ENCODE measurements at regions not wholly inside any gene's neighbourhood (a gene's known extent, or its start where the extent isn't known, plus 50 kb on each side); places are given as distances from the start of the nearest gene placed in this dataset.

DNA sequence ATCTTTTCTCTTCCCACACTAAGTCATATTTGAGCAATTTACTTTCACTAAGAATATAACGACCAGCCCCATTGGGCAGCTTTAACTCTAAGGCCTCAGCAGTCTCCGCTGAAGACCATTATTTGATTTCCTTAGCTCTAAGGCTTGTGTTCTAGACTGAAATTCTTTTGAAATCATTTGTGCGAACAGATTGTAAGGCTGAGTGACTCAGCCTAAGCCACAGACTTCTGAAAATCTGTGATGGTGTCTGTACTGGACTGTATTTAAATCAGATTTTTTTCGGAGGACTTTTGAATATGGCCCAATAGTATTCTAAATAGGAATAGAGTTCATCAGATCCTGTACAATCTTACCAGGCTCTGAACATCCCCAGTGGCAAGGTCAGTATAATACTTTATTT lies 150.3 kb upstream of the TECRL start:
- DNase-seq, result no peak

GRCh38 chr4:64551125-64551524 lies 141.9 kb upstream of the TECRL start:
- no peak for DNase-seq

- DNase-seq, result no peak
Measured at GRCh38 chr4:64545593-64545992, 136.3 kb upstream of the TECRL start.

DNA sequence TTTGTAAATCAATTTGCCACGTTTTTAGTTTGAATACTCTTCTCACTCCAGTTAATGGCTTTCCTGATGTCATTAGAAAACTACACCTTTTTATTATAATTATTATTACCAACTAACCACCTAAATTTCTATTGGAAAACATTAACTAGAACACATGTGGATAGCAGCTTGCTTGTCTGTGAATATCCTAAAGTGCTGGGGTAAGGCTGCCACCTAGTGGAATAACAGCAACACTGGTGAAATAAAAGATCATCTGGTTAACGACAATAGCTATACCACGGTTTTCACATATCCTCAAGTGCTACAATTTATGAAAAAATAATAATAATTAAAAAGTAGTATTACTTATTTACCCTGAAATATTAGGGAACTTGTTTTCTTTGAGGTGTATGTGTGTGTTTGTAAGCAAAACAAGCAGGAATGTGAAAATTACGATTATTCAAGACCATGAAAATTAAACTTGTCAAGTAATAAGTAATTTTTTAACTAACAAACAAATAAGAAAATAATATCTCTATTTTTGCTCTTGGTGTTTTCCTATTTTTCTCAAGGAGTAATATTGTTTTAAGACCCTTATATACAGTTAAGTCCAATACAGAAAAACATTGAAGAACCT lies 130.1 kb upstream of the TECRL start:
- peak; percentile 72 for DNase-seq

GRCh38 chr4:64538219-64538618 lies 129.0 kb upstream of the TECRL start:
- no peak for DNase-seq

DNA sequence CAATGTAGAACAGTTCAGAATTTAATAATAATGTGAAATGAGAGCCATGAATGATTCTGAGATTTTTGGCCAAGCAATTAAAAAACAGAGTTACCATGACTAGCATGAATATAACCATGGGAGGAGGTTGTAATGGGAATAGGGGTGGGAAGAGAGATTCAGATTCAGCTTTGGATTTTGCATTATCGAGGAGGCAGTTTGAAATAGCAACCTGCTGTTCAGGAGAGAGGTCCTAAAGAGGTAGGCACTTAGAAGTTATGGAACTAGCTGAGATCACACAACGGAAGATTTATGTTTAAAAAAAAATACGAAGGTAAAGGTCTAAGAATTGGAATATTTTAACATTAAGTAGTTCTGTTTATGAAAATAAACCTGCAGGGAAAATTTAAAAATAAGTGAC lies 124.4 kb upstream of the TECRL start:
- no peak for DNase-seq

GRCh38 chr4:64533159-64533558 lies 123.9 kb upstream of the TECRL start:
- no peak for DNase-seq

- no peak for DNase-seq
Measured at GRCh38 chr4:64520421-64520820, 111.2 kb upstream of the TECRL start.

DNA sequence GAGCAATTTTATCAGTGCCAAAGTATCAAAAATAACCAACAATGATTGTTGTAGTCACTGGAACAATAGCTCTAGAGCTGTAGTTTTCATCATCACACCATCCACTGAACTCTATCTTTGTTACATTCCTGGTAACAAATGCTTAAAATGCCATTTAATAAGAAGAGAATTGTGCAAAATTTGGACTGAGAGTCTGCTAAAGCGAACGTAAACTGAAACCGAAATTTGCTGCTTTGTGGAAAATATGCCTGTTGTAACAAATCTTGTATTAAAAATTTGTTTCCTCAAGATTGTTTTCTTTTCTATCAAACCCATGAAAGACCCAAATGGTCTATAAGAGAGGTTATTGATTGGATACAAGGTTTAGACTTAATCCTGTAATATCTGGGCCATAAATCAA lies 109.3 kb upstream of the TECRL start:
- DNase-seq, result no peak

DNA sequence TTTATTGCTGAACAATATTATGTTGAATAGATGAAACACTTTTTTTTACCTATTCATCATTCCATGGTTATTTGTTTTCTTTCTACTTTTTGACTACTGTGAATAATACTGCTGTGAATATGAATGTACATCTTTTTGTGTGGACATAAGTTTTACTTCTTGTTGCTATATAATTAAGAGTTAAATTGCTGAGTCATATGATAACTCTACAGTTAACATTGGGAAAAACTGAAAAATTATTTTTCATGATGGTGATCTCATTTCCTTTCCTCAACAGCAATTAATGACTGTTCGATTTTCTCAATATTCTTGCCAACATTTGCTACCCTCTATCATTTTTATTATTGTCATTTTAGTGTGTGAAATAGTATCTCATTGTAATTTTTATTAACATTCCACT lies 106.9 kb upstream of the TECRL start:
- DNase-seq, result no peak

DNA sequence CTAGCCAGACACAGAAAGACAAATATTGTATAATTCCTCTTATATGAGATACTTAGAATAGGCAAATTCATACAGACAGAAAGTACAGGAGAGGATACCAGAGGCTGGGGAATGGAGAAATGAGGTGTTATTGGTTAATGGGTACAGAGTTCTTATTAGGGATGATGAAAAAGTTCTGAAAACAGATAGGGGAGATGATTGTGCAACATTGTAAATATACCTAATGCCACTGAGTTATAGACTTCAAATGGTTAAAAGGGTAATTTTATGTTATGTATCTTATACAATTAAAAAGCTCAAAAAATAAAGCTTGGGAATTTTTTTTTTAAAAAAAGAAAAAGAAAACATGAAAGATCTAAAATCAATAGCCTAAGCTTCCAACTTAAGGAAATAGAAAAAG lies 98.8 kb upstream of the TECRL start:
- DNase-seq, result no peak

- DNase-seq, result no peak
Measured at GRCh38 chr4:64503945-64504675, 94.9 kb upstream of the TECRL start.

- DNase-seq, result no peak
Measured at GRCh38 chr4:64503416-64503815, 94.2 kb upstream of the TECRL start.

GRCh38 chr4:64497491-64497890 lies 88.2 kb upstream of the TECRL start:
- DNase-seq, result no peak

DNA sequence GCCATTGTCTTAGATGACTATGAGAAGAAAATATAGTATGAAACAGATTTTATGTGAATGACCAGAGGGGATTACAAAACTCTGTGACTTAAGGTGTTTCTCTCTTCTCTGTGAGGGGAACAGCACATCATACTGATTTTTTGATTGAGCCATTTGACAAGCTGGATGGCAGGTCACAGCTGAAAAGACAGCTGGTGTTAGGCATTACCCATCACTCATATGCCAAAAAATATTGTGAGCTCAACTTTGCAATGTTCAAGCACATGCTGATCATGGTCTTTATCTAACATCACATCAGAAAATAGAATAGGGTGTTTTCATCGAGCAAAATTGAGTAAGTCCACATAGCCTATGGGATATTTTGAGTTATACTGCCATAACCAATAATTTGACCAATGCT lies 86.7 kb upstream of the TECRL start:
- peak; percentile 41 for DNase-seq

GRCh38 chr4:64489628-64490027 lies 80.4 kb upstream of the TECRL start:
- DNase-seq, result no peak

GRCh38 chr4:64479338-64479737 lies 70.1 kb upstream of the TECRL start:
- DNase-seq, result no peak

GRCh38 chr4:64477127-64477526 lies 67.9 kb upstream of the TECRL start:
- no peak for DNase-seq

GRCh38 chr4:64465263-64465662 lies 56.0 kb upstream of the TECRL start:
- peak; percentile 1 for DNase-seq

DNA sequence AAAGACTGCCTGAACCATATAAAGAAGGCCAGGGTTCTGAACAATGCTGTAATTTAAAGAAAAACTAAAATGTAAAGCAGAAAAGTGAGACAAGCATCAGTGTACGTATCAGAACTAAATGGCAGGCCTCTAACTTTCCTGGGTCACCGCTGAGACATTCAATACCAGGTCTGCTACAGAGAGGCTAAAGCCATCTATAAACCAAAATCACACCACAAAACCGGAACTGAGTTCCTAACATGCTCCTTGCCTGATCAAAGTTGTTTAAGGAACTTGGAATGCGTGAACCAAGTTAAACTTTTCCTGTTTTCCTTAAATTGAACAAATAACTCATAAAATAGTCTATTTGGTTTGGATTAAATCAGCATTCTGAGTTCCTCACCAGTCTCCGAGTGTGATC lies 55.3 kb upstream of the TECRL start:
- no peak for DNase-seq
